Colonic mucosa (tissue), 4 donors: ENCODE measurements at regions not wholly inside any gene's neighbourhood (a gene's known extent, or its start where the extent isn't known, plus 50 kb on each side); places are given as distances from the start of the nearest gene placed in this dataset.

ENCODE experiments used
- DNase-seq: peaks from one replicate; pipeline ENCODE4 v3.0.0-alpha.2; 2020
- H3K27ac ChIP-seq: fragments of 200-600 bp; one replicate; pipeline ENCODE4 v1.8.0; 2021
- H3K27me3 ChIP-seq: fragments of 200-600 bp; one replicate; pipeline ENCODE4 v1.8.0; 2021
- H3K36me3 ChIP-seq: fragments of 200-600 bp; one replicate; pipeline ENCODE4 v1.8.0; 2021
- H3K4me1 ChIP-seq: fragments of 200-600 bp; one replicate; pipeline ENCODE4 v1.8.0; 2021; ENCODE audit warnings: mild to moderate bottlenecking
- H3K4me3 ChIP-seq: fragments of 200-600 bp; one replicate; pipeline ENCODE4 v1.8.0; 2021
- H3K9ac ChIP-seq, 2 donors: one replicate each; pipeline ENCODE4 v1.7.0; 2013; ENCODE audit warnings: control low read depth in 2 of 2, low read depth in 2 of 2, low read length in 2 of 2
- H3K9me3 ChIP-seq: fragments of 200-600 bp; one replicate; pipeline ENCODE4 v1.8.0; 2021
- CTCF ChIP-seq: fragments of 200-600 bp; IDR thresholded peaks from one replicate; pipeline ENCODE4 v1.8.0; 2022; ENCODE audit warnings: antibody characterized with exemption, mild to moderate bottlenecking
- intact Hi-C: fragments of 100-400 bp; cut with DNase I; formaldehyde crosslinking; loops from one replicate; pipeline ENCODE4 v1.14.1; 2022
- donor health status: healthy.
- donor health status: DM: no; HTN: no; CAD: no.
- donor health status: DM: no; HTN: no; CAD: no.

GRCh38 chr18:66210875-66211274 is 393.0 kb downstream of the CDH19 start:
- intact Hi-C loops = no loop called here
- DNase-seq = no peak
- H3K27ac ChIP-seq = no peak overlapping the region
- no peaks in the 10 kb centered on the region for H3K36me3 ChIP-seq
- no peak overlapping the region for H3K4me3 ChIP-seq
- no peaks in the 10 kb centered on the region for H3K4me1 ChIP-seq
- no peak for TF ChIP-seq CTCF
- H3K27me3 ChIP-seq = no peaks in the 10 kb centered on the region
- H3K9me3 ChIP-seq = no peaks in the 10 kb centered on the region
- no peak overlapping the region for H3K9ac ChIP-seq

- TF ChIP-seq CTCF = no peak
- intact Hi-C loops = no loop called here
- Histone ChIP-seq H3K36me3 (no peaks in the 10 kb centered on the region), H3K9me3 (no peaks in the 10 kb centered on the region), H3K4me3 (no peak overlapping the region), H3K27ac (no peak overlapping the region), H3K4me1 (no peaks in the 10 kb centered on the region), H3K9ac (no peak overlapping the region), H3K27me3 (no peaks in the 10 kb centered on the region)
- no peak for DNase-seq
Observed at GRCh38 chr18:66209656-66210055, 394.2 kb downstream of the CDH19 start.

- no peak for TF ChIP-seq CTCF
- Histone ChIP-seq H3K9ac (no peak overlapping the region), H3K27ac (no peak overlapping the region), H3K4me3 (no peak overlapping the region), H3K9me3 (no peaks in the 10 kb centered on the region), H3K36me3 (no peaks in the 10 kb centered on the region), H3K4me1 (no peaks in the 10 kb centered on the region), H3K27me3 (no peaks in the 10 kb centered on the region)
- DNase-seq = no peak
- intact Hi-C loops = no loop called here
Observed at GRCh38 chr18:66196805-66197204, 407.1 kb downstream of the CDH19 start.

- H3K4me1 ChIP-seq = no peaks in the 10 kb centered on the region
- H3K27ac ChIP-seq = no peak overlapping the region
- intact Hi-C loops = no loop called here
- H3K9me3 ChIP-seq = no peaks in the 10 kb centered on the region
- DNase-seq = no peak
- H3K27me3 ChIP-seq = no peaks in the 10 kb centered on the region
- H3K36me3 ChIP-seq = no peaks in the 10 kb centered on the region
- H3K4me3 ChIP-seq = no peak overlapping the region
- H3K9ac ChIP-seq = no peak overlapping the region
- no peak for TF ChIP-seq CTCF
Observed at GRCh38 chr18:66193938-66194337, 410.0 kb downstream of the CDH19 start.

GRCh38 chr18:66193394-66193793 is 410.5 kb downstream of the CDH19 start:
- intact Hi-C loops = no loop called here
- no peaks in the 10 kb centered on the region for H3K9me3 ChIP-seq
- no peak overlapping the region for H3K9ac ChIP-seq
- DNase-seq = no peak
- no peaks in the 10 kb centered on the region for H3K36me3 ChIP-seq
- H3K4me1 ChIP-seq = no peaks in the 10 kb centered on the region
- H3K27me3 ChIP-seq = no peaks in the 10 kb centered on the region
- H3K27ac ChIP-seq = no peak overlapping the region
- H3K4me3 ChIP-seq = no peak overlapping the region
- no peak for TF ChIP-seq CTCF
